ENCODE measurements at regions not wholly inside any gene's neighbourhood (a gene's known extent, or its start where the extent isn't known, plus 50 kb on each side); places are given as distances from the start of the nearest gene placed in this dataset.

GRCh38 chr17:71237903-71238538 lies 882.8 kb upstream of the SOX9 start:
- DNase-seq = no peak

DNA sequence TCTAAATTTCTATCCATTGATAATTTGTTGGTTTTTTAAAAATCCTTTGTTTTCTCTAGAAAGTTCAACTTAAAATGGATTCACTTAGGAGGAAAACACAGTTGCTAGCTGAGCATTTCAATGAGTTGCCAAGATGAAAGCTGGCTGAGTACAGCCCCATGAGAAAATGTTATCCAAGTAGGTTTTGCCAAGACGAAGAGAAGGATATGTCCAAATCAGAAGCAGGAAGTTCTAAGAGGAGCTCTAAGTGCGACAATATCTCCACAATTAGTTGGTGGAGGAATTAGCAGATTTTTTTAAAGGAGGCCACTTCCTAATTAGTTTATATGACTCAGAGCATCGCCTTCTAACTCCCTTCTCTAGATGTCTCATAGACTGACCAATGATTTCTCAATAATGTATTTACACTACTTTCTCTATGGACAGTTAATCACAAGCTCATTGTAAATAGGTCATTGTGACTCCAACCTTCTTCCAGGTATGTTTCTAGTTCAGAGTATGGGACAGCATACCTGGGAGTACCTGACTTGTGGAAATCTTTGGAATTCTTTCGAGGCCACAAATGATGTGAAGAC lies 873.3 kb upstream of the SOX9 start:
- DNase-seq = no peak

DNA sequence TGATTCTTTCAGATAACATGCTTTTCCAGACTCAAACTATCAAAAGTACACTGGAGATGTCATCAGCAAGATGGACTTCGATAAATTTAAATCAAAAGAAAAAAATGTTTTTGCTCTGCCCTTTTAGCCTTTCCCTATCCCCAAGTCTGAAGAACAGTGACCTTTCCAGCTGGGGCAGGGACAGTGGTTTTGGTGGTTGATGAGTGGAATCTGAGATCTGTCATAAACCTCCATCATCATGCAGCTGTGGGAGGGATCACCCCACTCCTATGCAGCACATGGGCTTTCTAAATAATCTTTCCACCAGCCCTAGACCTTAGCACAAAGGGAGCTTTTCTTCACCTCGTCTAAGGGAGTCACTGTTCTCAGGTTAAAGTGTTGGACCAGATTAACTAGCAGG lies 869.5 kb upstream of the SOX9 start:
- DNase-seq = no peak

GRCh38 chr17:71251951-71252350 lies 868.9 kb upstream of the SOX9 start:
- no peak for DNase-seq

DNA sequence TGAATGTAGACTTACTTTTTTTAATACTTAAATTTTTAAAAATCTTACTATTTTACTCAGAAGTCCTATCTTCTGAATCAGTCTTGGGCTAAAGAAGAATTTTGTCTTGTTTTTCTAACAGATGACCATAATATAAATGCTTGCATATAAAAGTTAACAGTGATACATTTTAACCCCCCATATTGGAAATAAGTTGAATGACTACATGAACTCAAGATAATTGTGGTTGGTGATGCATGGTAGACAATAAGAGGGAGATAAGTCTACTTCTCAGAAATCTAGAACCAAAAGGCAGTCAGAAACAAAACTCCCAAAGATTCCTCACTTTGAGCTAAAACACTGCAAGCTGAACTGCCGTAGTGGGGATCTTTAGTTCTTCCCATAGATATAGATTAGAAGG lies 868.4 kb upstream of the SOX9 start:
- no peak for DNase-seq

DNA sequence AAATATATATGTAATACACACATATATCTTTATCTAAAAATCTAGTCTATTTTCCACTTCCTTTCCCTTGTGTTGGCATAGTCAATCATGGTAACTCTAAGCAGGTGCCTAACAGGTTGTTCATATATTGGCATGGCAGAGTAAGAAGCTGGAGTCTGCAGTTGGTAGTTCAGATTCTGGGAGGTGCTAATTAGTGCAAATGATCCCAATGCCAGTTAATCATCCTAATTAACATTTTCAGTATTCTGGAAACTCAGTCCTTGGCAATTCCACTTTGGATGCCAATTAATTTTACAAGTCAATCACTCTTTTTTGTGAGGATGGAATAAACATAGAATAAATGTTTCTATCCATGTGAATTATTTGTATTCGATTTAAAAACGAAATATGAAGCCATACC lies 863.7 kb upstream of the SOX9 start:
- no peak for DNase-seq

- no peak for DNase-seq
Measured at GRCh38 chr17:71260366-71260940, 860.4 kb upstream of the SOX9 start.

DNA sequence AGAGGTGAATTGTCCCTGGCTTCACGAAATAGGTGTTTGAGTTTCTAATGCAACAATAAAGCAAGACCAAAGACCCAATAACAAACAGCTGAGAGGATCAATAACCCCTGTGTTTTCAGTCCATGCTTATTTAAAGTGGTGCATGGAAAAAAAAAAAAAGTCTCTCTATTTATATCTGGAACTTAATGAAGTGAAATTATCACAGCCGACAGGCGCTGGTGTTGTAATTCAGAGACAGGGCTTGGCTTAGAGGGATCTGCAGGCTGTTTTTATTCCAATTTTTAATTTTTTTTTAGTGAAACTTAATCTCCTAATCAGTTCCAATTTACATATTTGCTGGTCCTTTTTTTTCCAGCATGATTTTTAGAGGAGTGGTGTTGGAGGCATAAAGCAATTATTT lies 858.2 kb upstream of the SOX9 start:
- DNase-seq = no peak

- no peak for DNase-seq
Measured at GRCh38 chr17:71267668-71268067, 853.2 kb upstream of the SOX9 start.

DNA sequence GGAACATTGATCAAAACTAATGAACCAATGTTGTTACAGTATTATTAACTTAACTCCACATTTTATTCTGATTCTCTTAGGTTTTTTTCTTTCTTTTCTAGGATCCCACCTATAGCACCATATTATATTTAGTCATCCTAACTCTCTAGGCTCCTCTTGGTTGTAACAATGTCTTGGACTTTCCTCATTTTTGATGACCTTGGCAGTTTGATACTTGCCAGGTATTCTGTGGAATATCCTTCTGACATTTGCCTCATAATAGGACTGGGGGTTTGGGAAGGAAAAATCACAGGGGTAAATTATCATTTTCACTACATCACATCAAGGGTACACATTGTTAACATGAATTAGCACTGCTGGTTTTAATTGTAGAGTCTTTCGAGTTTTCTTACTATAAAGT lies 851.6 kb upstream of the SOX9 start:
- DNase-seq = no peak

DNA sequence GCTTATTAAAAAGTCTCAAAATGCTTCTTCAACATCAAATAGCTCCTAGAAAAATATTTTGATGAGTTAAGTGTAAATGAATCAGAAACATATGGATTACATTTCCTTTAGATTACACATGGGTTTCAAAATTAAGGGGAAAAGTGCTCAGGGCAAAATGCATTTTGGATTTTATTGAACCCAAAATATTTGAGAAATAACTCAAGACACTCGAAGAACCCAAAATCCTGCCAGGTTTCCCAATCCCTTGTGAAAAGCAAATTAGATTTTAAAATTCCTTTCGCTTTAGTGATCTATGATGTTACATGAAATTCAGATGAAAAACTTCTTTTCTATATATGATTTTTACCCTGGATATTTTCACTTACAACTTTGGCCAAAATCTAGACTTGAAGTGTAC lies 847.4 kb upstream of the SOX9 start:
- no peak for DNase-seq

DNA sequence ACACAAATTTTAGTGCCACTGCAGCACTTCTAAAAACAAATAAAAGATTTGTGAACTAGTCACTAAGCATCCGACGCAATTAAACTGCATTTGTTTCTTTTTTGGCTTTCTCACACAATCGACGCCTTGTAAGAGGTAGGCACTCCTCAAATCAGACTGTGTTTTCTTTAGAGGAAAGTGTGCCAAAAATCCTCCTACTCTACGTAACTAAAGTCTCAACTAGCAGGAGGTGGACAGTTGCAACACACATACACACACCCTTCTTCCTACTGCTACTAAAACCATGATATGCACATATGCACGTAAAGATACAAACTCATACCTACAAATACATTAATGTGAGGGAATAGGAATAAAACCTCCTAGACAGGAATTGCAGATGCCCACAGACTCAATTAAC lies 844.7 kb upstream of the SOX9 start:
- no peak for DNase-seq

DNA sequence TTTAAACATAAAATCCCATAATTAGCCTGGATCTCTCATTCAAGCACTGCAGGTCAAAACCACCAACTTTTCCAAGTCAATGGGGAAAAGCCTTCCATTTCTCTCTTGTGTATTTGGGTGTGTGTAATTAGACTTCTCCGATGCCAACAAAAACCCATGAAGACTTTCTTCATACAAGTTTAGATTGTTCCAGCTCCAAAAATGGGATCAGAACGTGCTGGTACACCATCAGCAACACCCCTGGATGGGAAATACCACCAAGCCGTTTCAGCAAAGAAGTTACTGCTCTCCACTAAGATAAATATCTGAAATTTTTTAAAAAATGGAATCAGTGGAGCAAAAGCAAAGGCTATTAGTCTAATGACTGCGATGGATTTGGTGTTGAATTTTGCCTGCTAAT lies 837.3 kb upstream of the SOX9 start:
- DNase-seq = no peak

DNA sequence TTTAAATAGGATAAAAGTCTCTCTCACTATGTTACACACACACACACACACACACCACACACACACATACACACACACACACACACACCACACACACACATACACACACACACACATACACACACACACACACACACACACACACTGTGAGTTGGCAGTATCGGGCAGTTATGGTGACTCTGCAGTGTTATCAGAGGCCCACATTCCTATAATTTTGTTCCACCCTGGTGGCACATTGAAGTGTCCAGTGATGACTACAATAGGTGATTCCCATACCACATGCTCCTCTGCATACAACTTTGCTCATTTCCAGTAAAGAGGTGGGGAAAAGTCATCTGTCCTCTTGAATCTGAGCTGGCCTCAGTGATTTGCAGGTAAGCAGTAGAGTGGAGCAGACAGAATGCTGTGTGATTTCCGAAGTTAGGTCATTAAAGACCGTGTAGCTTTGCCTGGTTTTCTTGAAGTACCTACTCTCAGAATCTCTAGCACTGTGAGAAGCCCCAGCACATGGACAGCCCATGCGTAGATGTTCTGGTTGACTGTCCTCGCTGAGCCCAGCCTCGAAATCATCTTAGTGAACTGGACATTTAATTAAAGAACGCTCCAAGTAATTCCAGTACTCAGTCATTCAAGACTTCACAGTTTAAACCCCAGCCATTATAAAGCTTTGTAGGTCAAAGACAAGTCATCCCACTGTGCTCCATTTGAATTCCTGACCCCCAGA lies 836.6 kb upstream of the SOX9 start:
- no peak for DNase-seq

DNA sequence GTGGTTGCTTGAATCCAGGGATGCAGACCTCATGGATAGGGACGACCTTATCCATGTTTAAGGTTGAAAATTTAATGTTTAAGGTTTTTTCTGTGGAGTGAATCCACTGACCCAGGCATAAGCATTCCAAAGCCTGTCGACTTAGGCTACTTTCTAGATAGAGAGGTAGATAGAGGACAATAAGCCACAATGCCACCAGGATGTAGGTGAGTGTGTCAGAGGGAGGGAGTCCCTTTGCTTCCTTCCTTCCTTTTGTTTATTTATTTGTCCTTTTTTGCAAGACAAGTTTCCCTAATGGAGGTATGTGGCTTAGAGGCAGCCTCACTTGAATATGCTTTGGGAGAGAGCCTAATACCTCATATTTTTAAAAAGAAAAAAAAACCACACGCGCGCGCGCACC lies 834.2 kb upstream of the SOX9 start:
- no peak for DNase-seq

GRCh38 chr17:71287071-71287823 lies 833.6 kb upstream of the SOX9 start:
- DNase-seq = no peak

DNA sequence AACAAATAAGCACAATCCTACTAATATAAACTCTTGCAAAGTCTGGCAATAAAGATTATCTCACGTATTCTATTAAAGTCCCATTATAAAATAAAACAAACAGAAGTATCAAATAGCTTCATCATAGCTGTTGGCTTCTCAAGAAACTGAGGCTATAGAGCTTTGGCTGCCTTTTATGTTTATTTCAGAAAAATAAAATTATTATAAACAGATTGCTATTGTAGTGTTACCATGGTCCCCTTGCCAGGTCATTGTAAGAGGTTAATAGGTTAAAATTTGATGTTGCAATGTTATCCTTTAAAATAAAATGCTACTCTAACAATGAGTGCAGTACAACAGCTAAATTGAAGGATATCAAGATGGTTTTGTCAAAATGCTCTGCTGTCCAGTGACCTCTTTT lies 828.8 kb upstream of the SOX9 start:
- no peak for DNase-seq

GRCh38 chr17:71296005-71296404 lies 824.8 kb upstream of the SOX9 start:
- no peak for DNase-seq

DNA sequence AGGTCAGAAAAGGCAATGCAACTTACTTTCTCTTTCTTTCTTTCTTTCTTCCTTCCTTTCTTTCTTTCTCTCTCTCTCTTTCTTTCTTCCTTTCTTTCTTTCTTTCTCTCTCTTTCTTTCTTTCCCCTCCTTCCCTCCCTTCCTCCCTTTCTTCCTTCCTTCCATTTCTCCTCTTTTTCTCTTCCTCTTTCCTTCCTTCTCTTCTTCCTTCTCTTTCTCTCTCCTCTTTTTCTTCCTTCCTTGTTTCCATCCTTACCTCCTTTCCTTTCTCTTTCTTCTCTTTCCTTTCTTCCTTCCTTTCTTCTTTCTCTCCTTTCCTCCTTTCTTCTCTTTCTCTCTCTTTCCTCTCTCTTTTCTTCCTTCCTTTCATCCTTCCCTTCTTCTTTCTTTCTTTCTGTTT lies 819.8 kb upstream of the SOX9 start:
- no peak for DNase-seq

DNA sequence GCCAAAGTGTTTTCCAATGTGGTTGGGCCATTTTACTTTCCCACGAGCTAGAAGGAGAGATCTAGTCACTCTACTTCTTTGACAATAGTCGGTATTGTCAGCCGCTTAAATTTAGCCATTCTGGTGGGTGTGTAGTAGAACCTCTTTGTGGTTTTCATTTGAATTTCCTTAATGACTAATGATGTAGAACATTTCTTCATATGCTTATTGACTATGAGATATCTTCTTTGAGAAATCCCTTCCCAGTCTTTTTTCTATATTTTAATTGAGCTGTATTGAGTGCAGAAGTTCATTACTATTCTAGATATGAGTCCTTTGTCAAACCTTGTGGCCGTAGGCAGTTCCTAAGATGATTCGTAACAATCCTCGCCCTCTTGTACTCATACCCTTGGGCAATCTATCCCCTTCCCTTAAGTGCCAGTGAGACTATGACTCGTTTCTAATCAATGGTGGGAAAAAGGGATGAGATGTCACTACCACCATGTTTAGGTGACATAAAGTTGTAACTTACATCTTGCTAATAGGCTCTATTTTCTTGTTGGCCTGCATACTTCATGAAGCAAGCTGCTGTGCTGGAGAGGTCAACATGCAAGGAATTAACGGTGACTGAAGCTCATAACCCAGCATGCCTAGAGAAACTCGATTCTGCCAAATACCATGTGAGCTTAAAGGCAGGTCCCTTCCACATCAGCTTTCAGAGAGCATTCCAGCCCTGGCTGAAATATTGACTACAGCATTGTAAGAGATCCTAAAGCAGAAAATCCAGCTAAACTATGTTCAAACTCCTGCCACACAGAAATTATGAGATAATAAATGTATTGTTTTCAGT lies 817.9 kb upstream of the SOX9 start:
- no peak for DNase-seq

DNA sequence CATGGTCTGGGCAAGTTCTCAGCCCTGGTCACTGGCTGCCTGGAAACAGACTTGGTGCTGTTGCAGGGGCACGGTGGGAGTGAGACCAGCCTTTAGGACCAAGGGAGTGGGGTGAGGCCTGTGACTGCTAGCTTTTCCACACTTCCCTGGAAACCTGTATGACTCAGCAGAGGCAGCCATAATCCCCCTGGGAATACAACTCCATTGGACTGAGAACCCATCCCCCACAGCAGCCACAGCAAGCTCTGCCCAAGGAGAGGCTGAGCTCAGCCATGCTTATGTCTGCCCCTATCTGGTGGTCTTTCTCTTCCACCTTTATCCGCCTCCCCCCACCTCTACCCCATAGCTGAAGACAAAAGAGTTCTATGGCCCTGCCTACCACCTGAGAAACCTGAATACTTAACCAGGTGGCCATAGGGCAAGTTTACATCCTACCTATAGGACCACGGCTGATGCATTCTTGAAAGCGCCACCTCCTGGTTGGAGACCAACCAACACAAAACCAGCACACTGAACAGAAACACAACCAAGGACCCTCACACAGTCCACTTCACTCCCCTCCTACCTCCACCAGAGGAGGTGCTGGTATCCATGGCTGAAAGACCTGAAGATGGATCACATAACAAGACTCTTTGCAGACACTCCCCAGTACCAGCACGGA lies 816.2 kb upstream of the SOX9 start:
- no peak for DNase-seq

DNA sequence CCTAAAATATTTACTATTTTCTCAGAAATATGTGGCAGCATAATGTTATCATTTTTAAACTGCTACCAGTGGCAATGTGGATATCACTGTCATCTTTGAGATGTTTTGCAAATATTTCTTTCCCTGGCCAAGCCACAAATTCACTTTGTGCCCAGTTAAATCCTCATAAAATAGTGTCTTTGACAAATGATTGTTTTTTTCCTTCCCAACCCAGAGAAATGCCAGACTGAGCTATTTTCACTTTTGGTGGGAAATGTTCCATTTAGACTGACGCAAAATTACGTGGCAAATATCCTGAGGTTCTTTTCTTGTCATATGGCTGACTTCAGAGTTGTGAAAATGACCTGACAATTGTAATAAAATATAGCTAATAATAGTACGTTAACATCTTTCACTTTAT lies 807.0 kb upstream of the SOX9 start:
- DNase-seq = no peak

Data from hematopoietic multipotent progenitor cell treated with erythropoietin and hydrocortisone succinate and interleukin-3 and kit ligand, for 6 days (in vitro differentiated cells).